ENCODE measurements at regions not wholly inside any gene's neighbourhood (a gene's known extent, or its start where the extent isn't known, plus 50 kb on each side); places are given as distances from the start of the nearest gene placed in this dataset.

DNA sequence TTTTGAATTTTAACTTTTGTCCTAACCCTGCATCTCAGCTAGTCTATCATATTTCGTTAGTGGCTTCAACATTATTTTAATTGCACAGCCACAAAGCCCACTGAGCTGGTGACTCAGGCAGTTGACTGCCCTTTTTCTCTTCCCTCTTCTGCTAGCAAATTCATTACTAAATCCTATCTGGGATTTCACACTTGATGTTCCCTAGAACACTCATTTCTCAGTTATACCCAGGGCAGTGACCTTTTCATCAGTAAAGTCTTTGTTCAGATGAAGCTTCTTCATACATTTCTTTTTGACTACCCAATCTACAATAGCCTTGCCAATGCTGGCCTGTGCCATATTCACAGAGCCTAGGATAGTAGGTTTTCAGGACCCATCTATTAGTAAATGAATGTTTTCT is 107.0 kb downstream of the ATXN7L3B start:
- Histone ChIP-seq H3K4me1 (no peaks in the 10 kb centered on the region), H3K4me3 (no peak overlapping the region), H3K27me3 (no peaks in the 10 kb centered on the region), H3K36me3 (no peaks in the 10 kb centered on the region), H3K27ac (no peak overlapping the region), H3K9me3 (no peaks in the 10 kb centered on the region)
- TF ChIP-seq, protein P1, sequence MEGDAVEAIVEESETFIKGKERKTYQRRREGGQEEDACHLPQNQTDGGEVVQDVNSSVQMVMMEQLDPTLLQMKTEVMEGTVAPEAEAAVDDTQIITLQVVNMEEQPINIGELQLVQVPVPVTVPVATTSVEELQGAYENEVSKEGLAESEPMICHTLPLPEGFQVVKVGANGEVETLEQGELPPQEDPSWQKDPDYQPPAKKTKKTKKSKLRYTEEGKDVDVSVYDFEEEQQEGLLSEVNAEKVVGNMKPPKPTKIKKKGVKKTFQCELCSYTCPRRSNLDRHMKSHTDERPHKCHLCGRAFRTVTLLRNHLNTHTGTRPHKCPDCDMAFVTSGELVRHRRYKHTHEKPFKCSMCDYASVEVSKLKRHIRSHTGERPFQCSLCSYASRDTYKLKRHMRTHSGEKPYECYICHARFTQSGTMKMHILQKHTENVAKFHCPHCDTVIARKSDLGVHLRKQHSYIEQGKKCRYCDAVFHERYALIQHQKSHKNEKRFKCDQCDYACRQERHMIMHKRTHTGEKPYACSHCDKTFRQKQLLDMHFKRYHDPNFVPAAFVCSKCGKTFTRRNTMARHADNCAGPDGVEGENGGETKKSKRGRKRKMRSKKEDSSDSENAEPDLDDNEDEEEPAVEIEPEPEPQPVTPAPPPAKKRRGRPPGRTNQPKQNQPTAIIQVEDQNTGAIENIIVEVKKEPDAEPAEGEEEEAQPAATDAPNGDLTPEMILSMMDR (IDR thresholded peaks at IDR 0.05): no peak
- intact Hi-C loops (cut with DNase I): no loop called here
- DNase-seq (no peak), ATAC-seq (no peak)

DNA sequence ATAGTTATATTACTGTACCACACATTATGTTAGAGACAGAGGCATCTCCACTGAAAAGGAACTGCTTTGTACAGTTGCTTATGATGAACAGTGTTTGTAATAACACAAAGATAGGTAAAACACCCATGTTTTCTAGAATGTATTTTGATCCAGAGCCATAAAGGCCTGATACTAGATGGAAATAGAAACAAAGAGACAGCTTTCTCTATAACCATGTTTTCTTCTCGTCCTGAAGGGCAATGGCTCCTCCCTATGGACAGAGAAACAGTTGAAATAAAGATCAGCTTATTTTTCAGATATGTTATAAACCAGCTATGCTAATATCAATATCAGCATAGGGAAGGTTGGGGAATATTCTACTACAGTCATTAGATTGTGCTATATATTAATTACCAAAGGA is 109.2 kb downstream of the ATXN7L3B start:
- no peak overlapping the region for H3K27ac ChIP-seq
- DNase-seq (no peak), ATAC-seq (no peak)
- no peaks in the 10 kb centered on the region for H3K4me1 ChIP-seq
- no peaks in the 10 kb centered on the region for H3K36me3 ChIP-seq
- H3K27me3 ChIP-seq: no peaks in the 10 kb centered on the region
- intact Hi-C loops (cut with DNase I): no loop called here
- no peaks in the 10 kb centered on the region for H3K9me3 ChIP-seq
- H3K4me3 ChIP-seq: no peak overlapping the region
- TF ChIP-seq, protein P1 (IDR thresholded peaks at IDR 0.05): no peak

DNA sequence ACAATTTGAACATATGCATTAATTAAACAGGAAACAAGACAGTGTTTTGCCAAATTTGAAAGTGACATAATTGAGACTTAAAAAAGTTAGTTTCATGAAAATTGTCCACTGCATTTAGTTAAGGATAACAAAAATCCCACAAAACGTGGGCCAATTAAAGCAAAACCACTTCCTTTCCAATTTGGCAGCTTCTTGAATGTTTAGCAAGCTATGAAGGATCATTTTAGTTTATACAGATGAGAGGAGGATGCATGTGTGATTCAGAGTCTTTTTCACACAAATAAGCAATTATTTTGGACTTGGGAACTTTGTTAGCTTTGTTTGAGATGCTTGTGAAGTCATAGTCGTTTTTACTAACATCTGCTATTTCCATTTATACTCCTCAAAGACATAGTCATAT is 109.6 kb downstream of the ATXN7L3B start:
- intact Hi-C loops (cut with DNase I): no loop called here
- H3K27me3 ChIP-seq: no peaks in the 10 kb centered on the region
- H3K27ac ChIP-seq: no peak overlapping the region
- no peak overlapping the region for H3K4me3 ChIP-seq
- no peaks in the 10 kb centered on the region for H3K36me3 ChIP-seq
- ATAC-seq (no peak), DNase-seq (no peak)
- TF ChIP-seq, protein P1 (IDR thresholded peaks at IDR 0.05): no peak
- H3K4me1 ChIP-seq: no peaks in the 10 kb centered on the region
- H3K9me3 ChIP-seq: no peaks in the 10 kb centered on the region

DNA sequence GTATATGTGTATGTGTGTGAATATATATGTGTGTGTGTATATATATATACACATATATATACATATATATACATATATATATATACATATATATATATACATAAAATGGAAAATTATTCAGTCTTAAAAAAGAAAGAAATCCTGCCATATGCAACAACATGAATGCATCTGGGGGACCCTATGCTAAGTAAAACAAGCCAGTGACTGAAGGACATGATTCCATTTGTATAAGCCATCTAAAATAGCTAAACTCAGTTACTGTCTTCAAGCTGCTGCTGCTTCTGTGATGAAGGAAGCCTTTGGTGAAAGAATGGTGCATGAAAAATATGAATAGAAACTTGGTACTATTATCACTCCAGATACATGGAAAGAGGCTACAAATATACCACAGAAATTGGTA is 118.6 kb downstream of the ATXN7L3B start:
- no peak for ATAC-seq
- intact Hi-C loops (cut with DNase I): no loop called here
- no peak for DNase-seq
- Histone ChIP-seq H3K27ac (no peak overlapping the region), H3K27me3 (no peaks in the 10 kb centered on the region), H3K36me3 (no peaks in the 10 kb centered on the region), H3K9me3 (no peaks in the 10 kb centered on the region), H3K4me3 (no peak overlapping the region), H3K4me1 (no peaks in the 10 kb centered on the region)
- TF ChIP-seq, protein P1 (IDR thresholded peaks at IDR 0.05): no peak

DNA sequence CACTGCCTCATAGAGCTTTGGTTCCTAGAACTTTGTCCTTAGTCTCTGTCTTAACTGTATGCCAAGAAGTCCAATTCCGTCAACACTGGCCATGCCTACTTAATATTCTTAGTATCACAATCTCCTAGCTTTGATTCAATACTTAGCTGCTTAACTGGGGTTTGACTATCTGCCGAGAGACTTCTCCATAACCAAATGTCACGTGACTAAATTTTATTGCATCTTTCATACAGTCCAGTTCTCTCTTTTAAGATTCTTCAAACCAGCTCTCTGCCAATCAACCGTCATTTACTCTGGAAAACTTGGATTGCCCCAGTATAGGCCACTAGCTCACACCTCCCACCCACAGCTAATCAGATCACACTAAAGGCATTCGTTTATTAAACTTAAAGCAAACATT is 122.8 kb downstream of the ATXN7L3B start:
- ATAC-seq (no peak), DNase-seq (no peak)
- intact Hi-C loops (cut with DNase I): no loop called here
- Histone ChIP-seq H3K36me3 (no peaks in the 10 kb centered on the region), H3K27me3 (no peaks in the 10 kb centered on the region), H3K9me3 (no peaks in the 10 kb centered on the region), H3K27ac (no peak overlapping the region), H3K4me3 (no peak overlapping the region), H3K4me1 (no peaks in the 10 kb centered on the region)
- TF ChIP-seq, protein P1 (IDR thresholded peaks at IDR 0.05): no peak

All from left lung (tissue), 4 donors.